GM12875 (cell line): ENCODE measurements at regions not wholly inside any gene's neighbourhood (a gene's known extent, or its start where the extent isn't known, plus 50 kb on each side); places are given as distances from the start of the nearest gene placed in this dataset.
"Not testable (repeated sequence)": the region's sequence is repeated elsewhere in the genome, so short reads cannot be mapped to it uniquely, and the experiment has no call there.

ENCODE experiments used
- H3K4me3 ChIP-seq: one replicate; pipeline ENCODE4 v1.5.1; 2011; ENCODE audit warnings: low read depth, low read length, control low read depth
- TF ChIP-seq, protein P1 (sequence below): IDR thresholded peaks from 2 replicates; pipeline ENCODE4 v1.5.1; 2011; ENCODE audit warnings: low read depth, mild to moderate bottlenecking, control low read depth, inconsistent platforms, low read length, moderate library complexity, borderline replicate concordance; ENCODE audit not compliant: insufficient read depth

DNA sequence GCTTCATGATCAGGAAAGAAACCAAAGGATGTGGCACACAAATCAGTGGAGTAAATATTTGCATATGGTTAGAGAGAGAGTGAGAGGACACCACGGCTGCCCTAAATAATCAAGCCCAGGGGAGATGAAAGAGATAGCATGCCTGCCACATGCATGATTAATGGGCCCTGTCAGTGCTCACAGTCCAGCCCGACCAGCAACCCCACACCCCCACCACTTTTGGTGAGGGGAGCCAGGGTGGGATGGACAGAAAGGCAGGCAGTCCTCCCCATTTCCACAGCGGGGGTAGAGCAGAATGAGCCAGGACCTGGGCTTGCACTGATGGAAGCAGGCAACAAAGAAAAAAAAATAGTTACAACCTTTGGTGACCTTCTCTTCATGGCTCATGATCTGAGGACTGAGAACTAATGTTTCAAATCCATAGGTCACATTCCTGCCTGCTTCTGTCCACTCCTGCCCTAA is 545.0 kb downstream of the ETS1 start:
- TF ChIP-seq, protein P1, sequence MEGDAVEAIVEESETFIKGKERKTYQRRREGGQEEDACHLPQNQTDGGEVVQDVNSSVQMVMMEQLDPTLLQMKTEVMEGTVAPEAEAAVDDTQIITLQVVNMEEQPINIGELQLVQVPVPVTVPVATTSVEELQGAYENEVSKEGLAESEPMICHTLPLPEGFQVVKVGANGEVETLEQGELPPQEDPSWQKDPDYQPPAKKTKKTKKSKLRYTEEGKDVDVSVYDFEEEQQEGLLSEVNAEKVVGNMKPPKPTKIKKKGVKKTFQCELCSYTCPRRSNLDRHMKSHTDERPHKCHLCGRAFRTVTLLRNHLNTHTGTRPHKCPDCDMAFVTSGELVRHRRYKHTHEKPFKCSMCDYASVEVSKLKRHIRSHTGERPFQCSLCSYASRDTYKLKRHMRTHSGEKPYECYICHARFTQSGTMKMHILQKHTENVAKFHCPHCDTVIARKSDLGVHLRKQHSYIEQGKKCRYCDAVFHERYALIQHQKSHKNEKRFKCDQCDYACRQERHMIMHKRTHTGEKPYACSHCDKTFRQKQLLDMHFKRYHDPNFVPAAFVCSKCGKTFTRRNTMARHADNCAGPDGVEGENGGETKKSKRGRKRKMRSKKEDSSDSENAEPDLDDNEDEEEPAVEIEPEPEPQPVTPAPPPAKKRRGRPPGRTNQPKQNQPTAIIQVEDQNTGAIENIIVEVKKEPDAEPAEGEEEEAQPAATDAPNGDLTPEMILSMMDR, result no peak
- no peak overlapping the region for H3K4me3 ChIP-seq

DNA sequence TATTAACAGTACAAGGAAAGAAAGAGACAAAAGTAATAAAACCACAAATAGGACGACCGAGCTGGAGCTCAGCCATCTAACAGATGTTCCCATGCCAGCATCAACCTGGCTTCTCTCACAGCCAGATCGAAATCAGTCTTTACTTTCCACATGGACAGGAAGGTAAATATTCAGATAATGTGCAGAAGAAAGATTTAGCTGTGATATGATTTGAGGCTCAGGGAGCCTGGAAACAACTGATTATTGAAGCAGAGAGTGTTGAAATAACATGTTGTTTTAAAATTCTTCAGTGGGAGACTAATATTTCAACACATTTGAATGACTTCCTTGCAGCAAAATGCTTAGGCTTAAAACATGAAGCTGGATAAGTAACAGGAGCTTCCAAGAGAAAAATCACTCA is 546.8 kb downstream of the ETS1 start:
- H3K4me3 ChIP-seq, result no peak overlapping the region
- TF ChIP-seq, protein P1, result no peak

DNA sequence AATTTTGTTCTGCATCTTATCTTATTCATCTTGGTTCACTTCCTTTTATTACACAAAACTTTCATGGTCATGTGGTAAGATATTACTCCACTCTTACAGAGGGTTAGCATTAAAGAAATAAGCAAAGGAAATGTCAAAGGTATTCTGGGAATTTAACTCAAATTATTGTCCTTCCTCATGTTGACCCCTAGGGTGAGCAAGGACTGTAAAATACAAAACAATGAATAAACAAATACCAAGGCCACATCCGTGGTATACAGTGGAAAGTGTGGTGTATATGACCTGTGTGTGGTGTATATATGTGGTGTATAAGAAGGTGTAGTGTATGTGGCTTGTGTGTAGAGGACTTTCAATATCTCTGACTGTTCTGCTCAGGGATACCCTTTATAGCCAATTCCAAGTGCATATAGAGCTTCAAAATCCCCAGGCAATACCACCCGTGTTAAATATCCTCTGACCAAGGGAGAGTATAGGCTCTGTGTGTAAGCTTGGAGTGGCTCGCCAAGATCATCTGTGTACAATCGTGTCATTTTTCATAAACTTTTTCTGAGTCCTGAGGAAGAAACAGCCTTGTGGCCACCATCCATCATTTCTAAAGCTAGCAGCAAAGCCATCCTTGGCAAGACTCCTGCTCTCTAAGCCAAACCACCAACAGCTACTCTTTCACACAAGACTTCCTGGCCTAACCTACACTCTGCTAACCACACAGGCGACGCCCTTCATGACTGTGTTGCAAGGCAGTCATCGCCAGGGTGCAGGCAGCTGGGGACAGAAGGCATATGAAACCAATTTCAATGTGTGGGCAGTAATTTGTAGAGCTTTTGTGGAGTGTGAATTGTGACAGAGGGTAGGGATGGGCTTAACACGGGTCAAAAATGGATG is 548.0 kb downstream of the ETS1 start:
- H3K4me3 ChIP-seq, result no peak overlapping the region
- TF ChIP-seq, protein P1, result no peak

DNA sequence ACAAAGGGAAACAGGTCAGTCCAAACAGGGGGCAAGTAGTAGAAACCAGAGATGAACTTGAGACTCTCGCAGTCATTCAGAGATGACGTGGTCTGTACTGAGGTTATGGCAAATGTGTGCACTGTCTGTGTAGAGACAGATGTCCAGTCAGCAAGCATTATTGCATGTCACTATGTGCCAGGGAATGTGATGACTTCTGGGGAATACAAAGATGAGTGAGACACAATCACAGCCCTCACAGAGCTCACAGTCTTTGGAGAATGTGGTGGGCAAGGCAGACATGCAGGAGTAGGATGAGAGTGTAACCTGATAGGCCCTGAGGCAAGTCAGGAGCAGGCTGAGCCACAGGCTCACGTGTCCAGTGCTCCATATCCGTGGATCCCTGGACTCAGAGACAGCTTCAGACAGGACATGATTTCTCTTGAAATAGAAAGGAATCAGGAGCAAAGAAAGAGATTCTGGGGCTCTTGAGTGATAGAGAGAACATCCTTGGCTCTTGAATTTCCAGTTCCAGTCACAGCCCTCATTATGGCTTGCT is 550.7 kb downstream of the ETS1 start:
- no peak overlapping the region for H3K4me3 ChIP-seq
- TF ChIP-seq, protein P1, result no peak

DNA sequence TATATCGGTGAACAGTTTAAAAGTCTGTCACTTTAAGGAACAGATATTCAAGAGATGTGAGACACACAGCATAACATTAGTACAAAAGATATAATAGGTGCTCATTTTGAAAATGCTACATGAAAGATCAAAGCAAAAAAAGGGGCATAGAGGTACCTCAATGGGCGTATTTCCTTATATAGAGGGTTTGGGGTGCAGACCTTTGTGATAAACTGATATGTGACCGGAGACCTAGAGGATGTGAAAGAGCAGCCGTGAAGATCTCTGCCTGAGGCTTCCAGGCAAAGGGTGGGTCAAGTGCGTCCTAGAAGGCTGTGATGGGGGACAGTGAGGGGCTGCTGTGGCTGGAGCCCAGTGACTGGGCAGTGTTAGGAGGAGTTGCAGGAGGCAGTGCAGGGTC is 551.4 kb downstream of the ETS1 start:
- TF ChIP-seq, protein P1, result no peak

DNA sequence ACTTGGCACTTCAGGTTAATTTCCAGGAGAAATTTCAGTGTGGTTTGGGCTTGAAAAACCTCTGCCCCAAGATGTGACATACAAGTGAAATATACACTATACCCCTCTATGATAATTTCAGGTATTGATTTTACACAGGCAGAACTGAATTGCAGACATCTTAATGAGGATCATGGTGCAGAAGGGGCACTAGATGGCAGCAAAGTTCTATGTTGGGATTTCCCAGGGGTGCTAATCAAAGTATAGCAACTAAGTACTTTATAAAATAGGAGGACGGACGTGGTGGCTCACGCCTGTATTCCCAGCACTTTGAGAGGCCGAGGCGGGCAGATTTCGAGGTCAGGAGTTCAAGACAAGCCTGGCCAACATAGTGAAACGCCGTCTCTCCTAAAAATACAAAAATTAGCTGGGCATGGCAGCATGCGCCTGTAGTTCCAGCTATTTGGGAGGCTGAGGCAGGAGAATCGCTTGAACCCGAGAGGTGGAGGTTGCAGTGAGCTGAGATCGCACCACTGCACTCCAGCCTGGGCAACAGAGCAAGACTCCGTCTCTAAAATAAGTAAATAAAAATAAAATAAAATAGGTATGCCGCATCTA is 555.7 kb downstream of the ETS1 start:
- H3K4me3 ChIP-seq, result not testable (repeated sequence)
- TF ChIP-seq, protein P1, result peak; percentile 66; the same call in 1 of the 2 replicates

More for the DNA sequence above, 551.4 kb downstream of the ETS1 start:
- no peak overlapping the region for H3K4me3 ChIP-seq
